ENCODE measurements at regions not wholly inside any gene's neighbourhood (a gene's known extent, or its start where the extent isn't known, plus 50 kb on each side); places are given as distances from the start of the nearest gene placed in this dataset.
A peak's percentile ranks its signal among the peaks of the same experiment; 100 is the strongest.

DNA sequence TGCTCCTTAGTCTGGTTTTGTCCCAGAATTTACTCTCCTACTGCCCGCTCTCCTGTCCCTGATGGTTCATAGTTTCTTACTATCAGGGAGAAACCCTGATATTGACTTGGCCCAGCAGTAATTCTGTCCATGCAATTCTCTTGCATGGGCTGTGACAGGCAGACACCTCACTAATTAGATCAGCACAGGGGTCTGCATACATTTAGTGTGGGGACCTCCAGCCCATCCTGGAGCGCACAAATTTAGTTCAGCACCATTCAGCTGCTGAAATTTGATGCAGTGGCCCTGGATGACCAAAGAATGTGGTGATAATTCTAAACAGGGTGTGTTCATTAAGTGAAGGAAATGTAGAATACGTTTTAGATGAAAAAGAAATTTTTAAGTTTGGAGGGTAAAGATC, 555.5 kb upstream of the TBL1XR1 start:
- Mint-ChIP-seq H3K4me1 (peaks cover 39% of the 10 kb centered on the region), H3K4me3 (peak overlapping the region in 1 of 3 experiments; percentile 2)
- no peak for TF ChIP-seq CTCF (IDR thresholded peaks at IDR 0.05; ENCODE audit: unreplicated experiment in 3 of 3)

GRCh38 chr3:177753451-177754155, 556.3 kb upstream of the TBL1XR1 start:
- TF ChIP-seq CTCF (IDR thresholded peaks at IDR 0.05; ENCODE audit: unreplicated experiment in 3 of 3), result peak in 1 of 3 experiments; percentile 20
- Mint-ChIP-seq H3K4me1 (peaks cover 39% of the 10 kb centered on the region), H3K27me3 (ENCODE audit: low read depth) (no peaks in the 10 kb centered on the region), H3K4me3 (peak overlapping the region in 1 of 3 experiments; percentile 10), H3K36me3 (ENCODE audit: low read depth) (no peaks in the 10 kb centered on the region), H3K27ac (peak overlapping the region; percentile 55 to 71 (median 66)), H3K9me3 (peaks cover 5% of the 10 kb centered on the region)

More for the DNA sequence above, 555.5 kb upstream of the TBL1XR1 start:
- Mint-ChIP-seq H3K27me3 (ENCODE audit: low read depth) (no peaks in the 10 kb centered on the region), H3K36me3 (ENCODE audit: low read depth) (no peaks in the 10 kb centered on the region), H3K27ac (peak overlapping the region; percentile 55 to 71 (median 66)), H3K9me3 (no peaks in the 10 kb centered on the region)

DNA sequence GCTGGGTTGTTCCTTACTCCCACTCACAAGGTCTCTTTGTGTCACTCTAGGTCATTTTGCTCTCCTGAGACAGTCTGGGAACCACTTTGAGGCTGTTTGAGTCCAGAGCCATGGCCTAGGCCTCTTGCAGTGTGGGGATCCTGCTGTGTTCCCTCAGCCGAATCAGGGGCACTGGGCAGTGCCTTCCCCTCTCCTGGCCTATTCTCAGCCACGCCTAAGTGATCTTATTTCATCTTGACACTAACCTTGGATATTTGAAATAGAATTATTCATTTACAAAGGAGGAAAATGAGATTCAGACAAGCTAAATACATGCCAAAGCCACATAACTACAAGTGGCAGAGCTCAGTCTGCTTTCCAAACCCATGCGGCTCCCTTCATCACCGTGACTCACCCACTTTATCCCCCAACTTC, 557.2 kb upstream of the TBL1XR1 start:
- Mint-ChIP-seq H3K36me3 (ENCODE audit: low read depth) (no peaks in the 10 kb centered on the region), H3K4me1 (peaks cover 39% of the 10 kb centered on the region), H3K9me3 (peaks cover 5% of the 10 kb centered on the region), H3K27me3 (ENCODE audit: low read depth) (no peaks in the 10 kb centered on the region), H3K4me3 (no peak overlapping the region), H3K27ac (peak overlapping the region; percentile 30 to 72 (median 71))
- TF ChIP-seq CTCF (IDR thresholded peaks at IDR 0.05; ENCODE audit: unreplicated experiment in 3 of 3), result no peak

DNA sequence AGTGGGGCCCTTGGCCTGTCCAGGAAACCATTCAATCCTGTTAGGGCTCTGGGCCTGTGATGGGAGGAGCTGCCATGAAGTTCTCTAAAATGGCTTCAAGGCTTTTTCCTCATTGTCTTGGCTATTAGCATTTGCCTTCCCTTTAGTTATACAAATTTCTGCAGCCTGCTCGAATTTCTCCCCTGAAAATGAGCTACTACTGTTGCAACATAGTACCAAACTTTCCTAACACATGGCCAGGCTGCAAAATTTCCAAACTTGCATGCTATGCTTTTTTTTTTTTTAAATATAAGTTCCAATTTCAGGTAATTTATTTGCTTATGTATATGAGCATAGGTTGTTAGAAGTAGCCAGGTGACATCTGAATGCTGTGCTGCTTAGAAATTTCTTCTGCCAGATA, 560.8 kb upstream of the TBL1XR1 start:
- Mint-ChIP-seq H3K4me1 (peaks cover 31% of the 10 kb centered on the region), H3K4me3 (no peak overlapping the region), H3K27me3 (ENCODE audit: low read depth) (no peaks in the 10 kb centered on the region), H3K36me3 (ENCODE audit: low read depth) (peaks cover 3% of the 10 kb centered on the region), H3K27ac (no peak overlapping the region), H3K9me3 (peaks cover 5% of the 10 kb centered on the region)
- no peak for TF ChIP-seq CTCF (IDR thresholded peaks at IDR 0.05; ENCODE audit: unreplicated experiment in 3 of 3)

GRCh38 chr3:177760803-177761202, 563.5 kb upstream of the TBL1XR1 start:
- Mint-ChIP-seq H3K9me3 (peaks cover 5% of the 10 kb centered on the region), H3K36me3 (ENCODE audit: low read depth) (peaks cover 3% of the 10 kb centered on the region), H3K27ac (no peak overlapping the region), H3K27me3 (ENCODE audit: low read depth) (no peaks in the 10 kb centered on the region), H3K4me3 (no peak overlapping the region), H3K4me1 (peaks cover 14% of the 10 kb centered on the region)
- no peak for TF ChIP-seq CTCF (IDR thresholded peaks at IDR 0.05; ENCODE audit: unreplicated experiment in 3 of 3)

GRCh38 chr3:177764377-177764912, 567.2 kb upstream of the TBL1XR1 start:
- peaks cover 10% of the 10 kb centered on the region for H3K9me3 Mint-ChIP-seq
- TF ChIP-seq CTCF (IDR thresholded peaks at IDR 0.05; ENCODE audit: unreplicated experiment in 3 of 3), result no peak
- H3K4me1 Mint-ChIP-seq, result peaks cover 21% of the 10 kb centered on the region
- no peak overlapping the region for H3K4me3 Mint-ChIP-seq
- H3K27me3 Mint-ChIP-seq (ENCODE audit: low read depth), result no peaks in the 10 kb centered on the region
- H3K36me3 Mint-ChIP-seq (ENCODE audit: low read depth), result peaks cover 14% of the 10 kb centered on the region
- H3K27ac Mint-ChIP-seq, result peak overlapping the region; percentile 23 to 56 (median 54)

Measured in nephron (organoid).